ENCODE measurements at regions not wholly inside any gene's neighbourhood (a gene's known extent, or its start where the extent isn't known, plus 50 kb on each side); places are given as distances from the start of the nearest gene placed in this dataset.

DNA sequence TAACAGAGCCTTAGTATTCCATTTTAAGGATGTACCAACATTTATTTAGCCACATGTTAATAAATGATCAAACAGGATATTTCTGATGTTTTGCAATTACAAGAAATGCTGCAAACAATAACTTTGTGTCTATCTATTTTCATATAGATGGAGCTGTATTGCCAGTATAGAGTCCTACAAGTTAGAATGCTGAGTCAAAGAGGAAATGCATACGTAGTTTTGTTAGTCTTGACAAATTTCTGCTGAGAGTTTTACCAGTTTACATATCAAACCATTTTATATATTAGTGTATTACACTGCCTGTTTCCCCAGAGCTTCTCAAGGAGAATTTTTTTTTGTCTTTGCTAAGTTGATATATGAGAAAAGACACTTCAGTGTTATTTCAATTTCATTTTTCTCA is 541.7 kb downstream of the SLC16A7 start:
- DNase-seq (ENCODE audit: low spot score): no peak
- TF ChIP-seq, protein P1, sequence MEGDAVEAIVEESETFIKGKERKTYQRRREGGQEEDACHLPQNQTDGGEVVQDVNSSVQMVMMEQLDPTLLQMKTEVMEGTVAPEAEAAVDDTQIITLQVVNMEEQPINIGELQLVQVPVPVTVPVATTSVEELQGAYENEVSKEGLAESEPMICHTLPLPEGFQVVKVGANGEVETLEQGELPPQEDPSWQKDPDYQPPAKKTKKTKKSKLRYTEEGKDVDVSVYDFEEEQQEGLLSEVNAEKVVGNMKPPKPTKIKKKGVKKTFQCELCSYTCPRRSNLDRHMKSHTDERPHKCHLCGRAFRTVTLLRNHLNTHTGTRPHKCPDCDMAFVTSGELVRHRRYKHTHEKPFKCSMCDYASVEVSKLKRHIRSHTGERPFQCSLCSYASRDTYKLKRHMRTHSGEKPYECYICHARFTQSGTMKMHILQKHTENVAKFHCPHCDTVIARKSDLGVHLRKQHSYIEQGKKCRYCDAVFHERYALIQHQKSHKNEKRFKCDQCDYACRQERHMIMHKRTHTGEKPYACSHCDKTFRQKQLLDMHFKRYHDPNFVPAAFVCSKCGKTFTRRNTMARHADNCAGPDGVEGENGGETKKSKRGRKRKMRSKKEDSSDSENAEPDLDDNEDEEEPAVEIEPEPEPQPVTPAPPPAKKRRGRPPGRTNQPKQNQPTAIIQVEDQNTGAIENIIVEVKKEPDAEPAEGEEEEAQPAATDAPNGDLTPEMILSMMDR (IDR thresholded peaks at IDR 0.05; ENCODE audit: extremely low read depth, missing control alignments): no peak

DNA sequence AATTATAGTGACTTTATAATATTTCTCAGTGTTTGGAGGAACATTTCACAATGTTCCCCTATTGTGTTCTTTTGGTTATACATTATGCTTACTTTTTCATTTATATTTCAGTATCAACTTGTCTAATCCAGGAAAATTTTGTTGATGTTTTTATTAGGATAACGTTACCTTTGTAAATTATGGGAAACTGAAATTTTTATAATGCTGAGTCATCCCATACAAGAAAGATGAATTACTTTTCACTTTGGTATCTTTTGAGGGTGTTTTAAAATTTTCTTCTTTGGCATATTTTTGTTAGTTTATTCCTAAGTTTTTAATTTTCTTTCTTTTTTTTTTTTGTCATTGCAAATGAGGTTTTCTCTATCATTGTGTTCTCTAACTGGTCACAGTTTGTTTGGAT is 542.7 kb downstream of the SLC16A7 start:
- TF ChIP-seq, protein P1 (IDR thresholded peaks at IDR 0.05; ENCODE audit: extremely low read depth, missing control alignments): no peak
- DNase-seq (ENCODE audit: low spot score): no peak

DNA sequence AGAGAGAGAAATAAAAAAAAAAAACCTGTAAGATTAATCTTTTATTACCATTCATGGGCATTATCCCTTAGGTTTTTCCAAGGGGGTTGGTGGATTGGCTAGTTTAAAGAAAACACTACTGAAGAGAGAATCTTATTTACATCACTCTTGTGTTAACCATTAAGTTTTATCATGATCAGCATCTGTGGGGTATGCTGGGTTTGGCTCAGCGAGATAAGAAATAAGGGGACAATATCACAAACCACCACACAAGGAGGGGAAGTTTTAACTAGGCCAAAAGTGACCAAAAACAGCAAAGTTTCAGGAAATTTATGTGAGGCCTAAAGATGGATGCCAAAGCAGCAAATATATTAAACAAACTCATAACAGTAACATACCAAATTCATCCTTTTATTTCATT is 548.6 kb downstream of the SLC16A7 start:
- DNase-seq (ENCODE audit: low spot score): no peak

DNA sequence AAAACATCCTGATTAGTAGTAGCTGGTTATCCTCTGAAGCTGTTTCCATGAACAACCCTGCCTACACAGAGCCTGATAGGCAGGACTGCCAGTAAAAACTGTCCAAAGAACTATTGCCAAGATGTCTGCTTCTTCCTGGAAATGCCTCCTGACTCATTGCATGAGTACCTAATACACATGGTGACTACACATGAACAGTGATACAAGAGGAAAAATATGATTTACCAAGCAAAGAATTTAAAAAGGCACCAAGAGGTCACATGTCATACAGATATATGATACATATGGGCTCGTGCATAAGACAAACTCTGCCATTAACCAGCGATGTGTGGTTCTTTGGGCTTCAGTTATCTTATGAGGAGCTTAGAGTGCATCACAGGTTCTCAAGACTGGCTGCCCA is 552.3 kb downstream of the SLC16A7 start:
- DNase-seq (ENCODE audit: low spot score): no peak
- TF ChIP-seq, protein P1 (IDR thresholded peaks at IDR 0.05; ENCODE audit: extremely low read depth, missing control alignments): no peak

More for the DNA sequence above, 548.6 kb downstream of the SLC16A7 start:
- TF ChIP-seq, protein P1 (IDR thresholded peaks at IDR 0.05; ENCODE audit: extremely low read depth, missing control alignments): no peak

DNA sequence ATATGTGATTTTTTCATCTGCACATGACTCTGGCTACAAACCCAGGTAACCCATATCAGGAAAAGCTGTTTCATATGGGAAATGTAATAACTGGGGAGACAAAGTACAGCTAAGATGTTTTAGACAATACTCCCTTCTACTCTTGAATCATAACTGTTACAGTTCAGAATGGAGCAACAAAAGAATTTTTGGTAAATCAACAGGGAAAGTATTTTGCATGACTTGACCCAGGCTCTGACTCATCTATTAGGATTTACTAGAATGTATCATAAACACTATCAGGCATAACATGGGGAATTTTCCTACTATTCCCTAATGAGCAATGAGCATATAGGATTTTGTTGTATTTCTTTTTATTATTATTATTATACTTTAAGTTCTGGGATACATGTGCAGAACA is 553.0 kb downstream of the SLC16A7 start:
- TF ChIP-seq, protein P1 (IDR thresholded peaks at IDR 0.05; ENCODE audit: extremely low read depth, missing control alignments): no peak
- DNase-seq (ENCODE audit: low spot score): no peak

DNA sequence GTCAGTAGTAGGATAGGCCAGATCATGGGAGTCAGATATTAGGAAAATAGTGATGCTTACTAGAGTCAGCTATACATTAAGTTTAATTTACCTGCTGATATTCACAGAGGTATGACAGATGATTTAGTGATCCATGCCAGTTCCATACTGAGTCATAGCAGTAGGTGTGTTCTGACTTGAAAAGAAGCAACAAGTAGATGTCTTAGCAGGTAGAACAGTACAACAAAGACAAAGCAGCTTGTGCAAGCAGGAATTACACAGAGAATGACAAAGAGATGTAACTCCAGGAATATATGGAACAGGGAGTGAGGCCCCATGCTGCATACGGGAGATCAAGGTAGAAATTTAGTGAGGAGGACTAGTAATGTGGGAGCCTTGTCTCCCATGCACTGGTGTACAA is 556.9 kb downstream of the SLC16A7 start:
- DNase-seq (ENCODE audit: low spot score): no peak
- TF ChIP-seq, protein P1 (IDR thresholded peaks at IDR 0.05; ENCODE audit: extremely low read depth, missing control alignments): no peak

DNA sequence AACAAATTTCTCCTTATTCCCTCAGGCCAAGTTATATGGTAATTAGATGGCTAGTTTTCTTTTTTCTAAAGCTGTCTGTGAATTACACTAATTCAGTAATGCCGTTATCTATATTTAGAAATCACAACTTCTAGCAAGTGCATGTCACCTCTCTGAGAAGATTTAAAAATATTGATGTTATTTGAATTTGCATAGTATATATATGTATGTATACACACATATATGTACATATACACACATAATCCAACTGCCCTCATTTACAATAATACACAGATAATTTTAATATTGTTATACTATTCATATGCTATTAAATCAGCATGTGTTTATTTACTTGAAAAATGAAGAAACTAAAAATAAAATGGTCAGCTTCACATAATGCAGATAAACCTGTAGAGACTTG is 563.9 kb downstream of the SLC16A7 start:
- TF ChIP-seq, protein P1 (IDR thresholded peaks at IDR 0.05; ENCODE audit: extremely low read depth, missing control alignments): no peak
- DNase-seq (ENCODE audit: low spot score): no peak

Measured in GM20000 (cell line).